ENCODE measurements at regions not wholly inside any gene's neighbourhood (a gene's known extent, or its start where the extent isn't known, plus 50 kb on each side); places are given as distances from the start of the nearest gene placed in this dataset.
"Not testable (repeated sequence)": the region's sequence is repeated elsewhere in the genome, so short reads cannot be mapped to it uniquely, and the experiment has no call there.

DNA sequence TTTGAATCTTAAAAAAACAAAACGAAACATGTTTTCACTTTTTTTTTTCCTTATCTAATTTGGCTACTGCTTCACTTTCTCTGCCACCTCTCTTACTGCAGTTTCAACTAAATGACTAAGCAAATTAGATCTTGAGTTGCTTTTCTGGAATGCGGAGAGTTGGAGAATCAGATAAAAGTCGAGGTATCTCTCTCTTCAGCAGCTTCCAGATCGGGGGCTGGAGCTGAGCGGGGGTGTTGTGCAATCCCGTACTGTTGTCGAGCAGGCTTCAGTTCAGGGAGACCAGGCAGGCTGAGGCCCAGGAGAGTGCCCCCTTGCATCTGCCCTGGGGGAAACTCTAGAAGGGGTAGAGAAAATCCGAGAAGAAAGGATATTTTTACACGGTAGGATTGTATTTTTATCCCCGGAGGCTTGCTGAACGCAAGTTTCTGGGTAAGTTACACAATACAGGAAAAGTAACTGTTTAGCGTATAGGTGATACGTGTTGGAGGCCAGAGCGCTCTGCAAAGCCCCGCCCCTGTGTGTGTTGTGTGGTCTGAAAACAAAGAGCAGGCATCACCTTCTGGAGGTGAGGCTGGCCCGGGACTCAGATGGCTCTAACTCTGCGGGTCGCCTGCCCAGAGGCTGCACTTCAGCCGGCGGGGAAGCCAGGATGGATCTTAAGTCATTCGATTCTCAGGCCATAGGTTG lies 116.6 kb downstream of the KLF6 start:
- H3K27ac ChIP-seq (ENCODE audit: low read depth, low read length) = no peak overlapping the region
- 10 to 39% (median 35%) methylated on average over 21 of the region's 21 CpGs for WGBS, 3 donors

DNA sequence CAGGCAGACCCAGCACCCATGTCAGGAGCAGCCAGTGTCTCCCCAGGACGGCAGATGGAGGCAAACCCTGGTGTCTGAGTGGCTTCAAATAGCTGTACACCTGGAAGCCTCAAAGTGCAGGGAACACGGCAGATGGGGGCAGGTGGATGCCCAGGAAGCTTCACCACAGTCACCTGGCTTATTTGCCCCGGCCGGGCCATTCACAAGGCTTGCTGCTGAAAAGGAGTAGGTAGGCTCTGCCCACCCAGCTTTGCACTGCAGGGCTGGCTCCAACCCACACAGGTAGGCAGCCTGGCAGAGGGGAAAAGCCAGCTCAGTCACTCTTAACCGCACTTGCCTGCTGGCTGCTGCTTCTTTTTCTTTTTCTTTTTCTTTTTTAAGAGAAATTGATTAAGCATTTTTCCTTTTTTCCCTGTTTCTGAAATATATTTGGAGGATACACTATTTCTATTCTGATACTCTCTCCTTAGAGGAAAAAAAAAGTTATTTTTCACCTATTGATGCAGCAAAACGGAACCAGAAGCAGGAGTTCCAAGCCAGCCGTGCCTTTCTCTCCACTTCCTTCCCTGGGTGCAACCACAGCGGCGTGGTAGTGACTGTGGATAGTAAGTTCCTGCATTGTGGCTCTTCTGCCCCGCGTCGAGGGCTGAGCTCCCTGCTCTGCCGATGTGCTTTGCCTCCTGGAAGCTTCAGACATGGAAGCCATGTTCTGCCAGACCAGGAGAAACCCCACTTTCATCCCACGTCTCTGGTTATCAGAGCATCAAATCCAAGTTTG lies 118.3 kb downstream of the KLF6 start:
- 58 to 64% (median 61%) methylated on average over 14 of the region's 14 CpGs for WGBS, 3 donors
- no peak overlapping the region for H3K27ac ChIP-seq (ENCODE audit: low read depth, low read length)

DNA sequence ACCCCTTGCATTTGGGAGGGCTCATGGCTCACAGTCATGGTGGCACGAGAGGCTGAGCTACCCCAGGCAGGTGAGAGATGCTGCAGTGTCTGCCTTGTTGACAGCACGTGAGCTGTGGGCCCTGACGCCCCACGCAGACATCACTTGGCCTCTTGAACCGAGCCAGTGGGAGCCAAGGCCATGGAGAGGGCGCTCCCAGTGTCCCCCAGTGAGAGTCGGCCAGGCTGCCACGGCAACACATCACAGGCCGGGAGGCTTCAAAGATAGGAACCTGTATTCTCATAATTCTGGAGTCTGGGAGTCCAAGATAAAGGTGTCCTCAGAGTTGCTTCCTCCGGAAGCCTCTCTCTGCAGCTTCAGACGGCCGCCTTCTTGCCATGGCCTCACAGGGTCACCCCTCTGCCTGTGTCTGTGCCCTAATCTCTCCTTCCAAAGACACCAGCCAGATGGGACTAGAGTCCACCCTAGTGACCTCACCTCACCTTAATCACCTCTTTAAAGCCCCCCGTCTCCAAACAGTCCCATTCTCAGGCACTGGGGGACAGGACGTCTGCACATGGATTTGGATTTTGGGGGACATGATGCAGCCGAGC lies 119.6 kb downstream of the KLF6 start:
- H3K27ac ChIP-seq (ENCODE audit: low read depth, low read length) = no peak overlapping the region
- WGBS, 3 donors = 75 to 92% (median 88%) methylated on average over 15 of the region's 15 CpGs

GRCh38 chr10:3662775-3663174 lies 122.2 kb downstream of the KLF6 start:
- 92 to 97% (median 94%) methylated on average over 2 of the region's 2 CpGs for WGBS, 3 donors
- no peak overlapping the region for H3K27ac ChIP-seq (ENCODE audit: low read depth, low read length)

DNA sequence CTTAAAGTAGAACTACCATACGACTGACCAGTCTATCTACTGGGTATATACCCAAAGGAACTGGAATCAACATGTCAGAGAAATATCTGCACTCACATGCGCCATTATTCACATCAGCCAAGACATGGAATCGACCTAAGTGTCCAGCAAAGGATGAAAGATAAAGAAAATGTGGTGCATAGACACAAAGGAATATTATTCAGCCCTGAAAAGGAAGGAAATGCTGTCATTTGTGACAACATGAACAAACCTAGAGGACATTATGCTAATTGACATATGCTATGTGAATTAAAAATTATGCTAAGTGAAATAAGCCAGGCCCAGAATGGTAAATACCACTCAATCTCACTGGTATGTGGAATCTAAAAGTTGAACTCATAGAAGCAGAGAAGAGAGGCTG lies 123.7 kb downstream of the KLF6 start:
- no peak overlapping the region for H3K27ac ChIP-seq (ENCODE audit: low read depth, low read length)
- WGBS, 3 donors = 83 to 96% (median 93%) methylated on average over 3 of the region's 3 CpGs

DNA sequence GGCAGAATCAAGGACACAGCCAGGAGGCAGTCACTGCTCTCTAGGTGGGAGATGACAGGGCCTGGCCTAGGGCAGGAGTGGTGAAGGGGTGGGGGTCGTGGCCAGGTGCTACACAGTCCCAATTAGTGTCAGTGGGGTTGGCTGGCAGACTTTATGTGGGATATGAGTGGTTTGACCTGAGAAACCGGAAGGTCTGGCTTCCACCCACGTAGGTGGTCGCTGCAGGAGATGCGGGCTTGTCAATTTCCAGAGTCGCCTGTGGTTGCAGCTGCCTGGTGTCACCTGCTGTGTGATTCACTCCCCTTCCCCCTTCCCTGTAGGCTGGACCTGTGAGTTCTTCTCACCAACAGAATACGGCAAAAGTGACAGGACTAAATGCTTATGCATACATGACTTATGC lies 124.3 kb downstream of the KLF6 start:
- WGBS, 3 donors = 73 to 83% (median 80%) methylated on average over 7 of the region's 7 CpGs
- H3K27ac ChIP-seq (ENCODE audit: low read depth, low read length) = no peak overlapping the region

DNA sequence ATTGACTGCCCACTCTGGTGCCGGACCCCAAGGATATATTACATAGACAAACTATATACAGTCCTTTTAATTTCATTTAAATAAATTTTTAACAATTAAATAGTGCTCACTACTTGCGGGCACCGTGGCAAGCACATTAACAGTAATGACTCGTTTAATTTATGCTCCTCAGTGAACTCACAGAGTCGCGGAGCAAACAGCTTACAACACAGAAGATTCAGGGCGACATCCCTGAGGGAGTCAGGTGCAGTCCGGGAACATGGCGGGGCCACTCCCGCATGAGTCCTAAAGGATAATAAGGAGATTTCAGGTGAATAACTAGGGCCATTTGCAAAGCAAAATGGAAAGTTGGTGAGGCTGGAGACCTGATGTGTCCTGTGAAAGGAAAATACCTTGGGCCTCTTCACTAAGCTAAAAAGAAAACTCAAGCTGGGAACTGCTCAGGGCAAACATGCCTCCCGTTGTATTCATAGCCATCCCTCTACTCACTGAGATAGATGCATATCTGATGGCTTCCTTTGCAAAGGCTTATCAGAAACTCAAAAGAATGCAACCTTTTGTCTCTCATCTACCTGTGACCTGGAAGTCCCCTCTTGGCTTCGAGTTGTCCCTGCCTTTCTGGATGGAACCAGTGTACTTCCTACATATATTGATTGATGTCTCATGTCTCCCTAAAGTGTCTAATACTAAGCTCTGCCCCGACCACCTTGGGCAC lies 125.6 kb downstream of the KLF6 start:
- 67 to 89% (median 88%) methylated on average over 13 of the region's 13 CpGs for WGBS, 3 donors
- H3K27ac ChIP-seq (ENCODE audit: low read depth, low read length) = no peak overlapping the region

DNA sequence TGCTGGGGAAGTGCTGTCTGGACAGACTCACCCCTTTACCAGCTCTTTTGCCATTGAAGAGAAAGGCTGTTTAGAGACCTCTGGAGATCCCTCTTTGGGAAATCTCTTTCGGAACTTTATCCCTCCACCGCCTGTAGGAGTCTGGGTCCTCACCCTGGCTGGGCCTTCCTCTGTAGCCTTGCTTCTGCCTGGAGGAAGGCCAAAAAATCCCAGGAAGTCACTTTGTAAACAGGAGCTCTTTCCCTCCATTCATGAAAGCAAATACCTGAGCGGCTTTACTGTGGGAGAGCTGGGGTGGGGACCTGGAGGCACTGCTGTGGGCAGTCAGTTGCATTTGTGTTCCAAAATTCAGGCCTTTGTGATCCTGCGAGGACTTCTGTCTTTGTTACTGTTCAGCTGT lies 126.2 kb downstream of the KLF6 start:
- 34 to 63% (median 60%) methylated on average over 4 of the region's 4 CpGs for whole genome bisulfite sequencing, 3 donors
- H3K27ac ChIP-seq (ENCODE audit: low read depth, low read length) = no peak overlapping the region

GRCh38 chr10:3656214-3656613 lies 128.8 kb downstream of the KLF6 start:
- no peak overlapping the region for H3K27ac ChIP-seq (ENCODE audit: low read depth, low read length)
- WGBS, 3 donors = 50 to 93% (median 92%) methylated on average over 3 of the region's 3 CpGs

DNA sequence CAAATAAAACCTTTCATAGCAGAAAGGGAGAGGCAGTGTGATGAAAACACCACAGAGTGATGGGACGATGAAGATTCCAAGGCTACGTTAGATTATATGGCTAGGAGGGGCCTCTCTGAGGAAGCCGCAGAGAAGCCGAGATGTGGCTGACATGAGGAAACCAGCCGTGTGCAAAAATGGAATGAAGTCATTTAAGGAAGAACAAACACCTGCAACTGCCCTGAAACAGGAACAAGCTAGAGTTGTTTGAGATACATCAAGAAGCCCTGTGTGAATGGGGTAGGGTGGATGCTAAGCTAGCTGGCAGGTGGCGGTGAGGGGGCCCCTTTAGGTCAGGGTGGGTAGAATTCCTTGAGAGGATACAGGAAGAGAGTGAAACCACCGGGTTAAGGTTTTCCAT lies 129.5 kb downstream of the KLF6 start:
- WGBS, 3 donors = 43 to 53% (median 53%) methylated on average over 7 of the region's 7 CpGs
- no peak overlapping the region for H3K27ac ChIP-seq (ENCODE audit: low read depth, low read length)

- whole genome bisulfite sequencing, 3 donors = 57 to 82% (median 76%) methylated on average over 1 of the region's 1 CpG
- no peak overlapping the region for H3K27ac ChIP-seq (ENCODE audit: low read depth, low read length)
Observed at GRCh38 chr10:3654980-3655379, 130.0 kb downstream of the KLF6 start.

- 79 to 93% (median 92%) methylated on average over 2 of the region's 2 CpGs for WGBS, 3 donors
- no peak overlapping the region for H3K27ac ChIP-seq (ENCODE audit: low read depth, low read length)
Observed at GRCh38 chr10:3654496-3654895, 130.5 kb downstream of the KLF6 start.

DNA sequence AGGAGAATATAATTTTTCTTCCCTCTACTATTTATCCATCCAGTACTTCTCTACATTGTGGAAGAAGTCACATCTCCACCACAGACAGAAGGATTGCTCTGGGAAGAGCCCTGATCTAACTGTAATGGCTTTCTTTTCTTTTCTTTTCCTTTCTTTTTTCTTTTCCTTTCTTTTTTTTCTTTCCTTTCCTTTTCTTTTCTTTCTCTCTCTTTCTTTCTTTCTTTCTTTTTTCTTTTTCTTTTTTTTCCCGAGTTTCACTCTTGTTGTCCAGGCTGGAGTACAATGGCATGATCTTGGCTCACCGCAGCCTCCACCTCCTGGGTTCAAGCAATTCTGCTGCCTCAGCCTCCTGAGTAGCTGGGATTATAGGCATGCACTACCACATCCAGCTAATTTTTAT lies 131.7 kb downstream of the KLF6 start:
- not testable (repeated sequence) for H3K27ac ChIP-seq (ENCODE audit: low read depth, low read length)
- 73 to 86% (median 78%) methylated on average over 2 of the region's 2 CpGs for WGBS, 3 donors

GRCh38 chr10:3652886-3653285 lies 132.1 kb downstream of the KLF6 start:
- no peak overlapping the region for H3K27ac ChIP-seq (ENCODE audit: low read depth, low read length)
- WGBS, 3 donors = 30 to 60% (median 31%) methylated on average over 13 of the region's 13 CpGs

DNA sequence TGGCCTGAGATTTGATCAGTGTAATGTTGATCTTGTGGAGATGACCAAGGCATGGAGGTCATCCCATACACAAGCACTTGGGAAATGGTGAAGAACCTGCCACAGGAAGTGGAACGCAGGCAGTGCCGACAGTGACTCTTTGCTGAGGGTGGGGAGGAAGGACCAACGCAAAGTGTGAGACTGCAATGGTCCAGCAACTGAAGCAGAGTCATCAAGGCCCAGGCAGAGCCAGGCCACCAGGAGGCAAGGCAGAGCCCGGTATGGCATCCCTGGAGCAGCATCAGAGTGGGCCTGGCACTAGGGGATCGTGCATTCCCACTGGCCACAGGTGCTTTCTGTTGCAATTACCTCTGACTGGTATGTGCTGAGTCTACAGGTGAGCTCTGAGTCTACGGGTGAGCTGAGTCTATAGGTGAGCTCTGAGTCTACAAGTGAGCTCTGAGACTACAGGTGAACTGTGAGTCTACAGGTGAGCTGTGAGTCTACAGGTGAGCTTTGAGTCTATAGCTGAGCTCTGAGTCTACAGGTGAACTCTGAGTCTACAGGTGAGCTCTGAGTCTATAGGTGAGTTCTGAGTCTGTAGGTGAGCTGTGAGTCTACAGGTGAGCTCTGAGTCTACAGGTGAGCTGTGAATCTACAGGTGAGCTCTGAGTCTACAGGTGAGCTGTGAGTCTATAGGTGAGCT lies 132.9 kb downstream of the KLF6 start:
- no peak overlapping the region for H3K27ac ChIP-seq (ENCODE audit: low read depth, low read length)
- WGBS, 3 donors = 90 to 96% (median 93%) methylated on average over 6 of the region's 6 CpGs

DNA sequence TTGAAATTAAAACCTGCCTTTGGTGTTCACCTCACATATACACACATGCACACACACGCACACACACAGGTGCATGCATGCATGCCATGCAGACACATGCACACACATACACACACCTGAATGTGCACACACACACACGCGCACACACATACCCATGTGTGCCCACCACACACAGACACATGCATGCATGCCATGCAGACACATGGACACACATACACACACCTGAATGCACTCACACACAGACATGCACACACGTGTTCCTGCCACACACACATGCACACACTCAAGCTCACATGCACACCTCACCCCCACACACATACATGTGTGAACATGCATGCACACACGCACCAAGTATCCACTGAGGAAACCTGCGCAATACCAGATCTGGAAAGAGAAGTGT lies 136.4 kb downstream of the KLF6 start:
- 77 to 94% (median 87%) methylated on average over 6 of the region's 6 CpGs for WGBS, 3 donors

GRCh38 chr10:3648170-3648569 lies 136.8 kb downstream of the KLF6 start:
- WGBS, 3 donors = 70 to 79% (median 78%) methylated on average over 6 of the region's 6 CpGs
- no peak overlapping the region for H3K27ac ChIP-seq (ENCODE audit: low read depth, low read length)

More for the DNA sequence above, 136.4 kb downstream of the KLF6 start:
- no peak overlapping the region for H3K27ac ChIP-seq (ENCODE audit: low read depth, low read length)

- 83 to 88% (median 84%) methylated on average over 8 of the region's 8 CpGs for WGBS, 3 donors
- no peak overlapping the region for H3K27ac ChIP-seq (ENCODE audit: low read depth, low read length)
Observed at GRCh38 chr10:3647074-3647473, 137.9 kb downstream of the KLF6 start.

Measured in adipose tissue (tissue), 3 donors.